Gastrocnemius medialis (tissue), 4 donors: ENCODE measurements at regions not wholly inside any gene's neighbourhood (a gene's known extent, or its start where the extent isn't known, plus 50 kb on each side); places are given as distances from the start of the nearest gene placed in this dataset.

Experiments used
- CTCF ChIP-seq, 5 experiments: fragments of 450-650 bp in 3 of 5; fragments of 200-600 bp in 2 of 5; sonication (generic) in 2 of 5; IDR thresholded peaks in 4 of 5; conservative IDR thresholded peaks in 1 of 5; 1 replicate in 4 of 5; 2 replicates in 1 of 5; pipeline ENCODE4 v1.5.1; 2016 to 2019; ENCODE audit warnings: antibody characterized with exemption in 5 of 5, mild to moderate bottlenecking in 3 of 5, moderate library complexity in 3 of 5
- POLR2A ChIP-seq, 2 donors: fragments of 450-650 bp; IDR thresholded peaks; one replicate each; pipeline ENCODE4 v1.6.1; 2017; ENCODE audit warnings: antibody characterized with exemption in 2 of 2, mild to moderate bottlenecking in 2 of 2, moderate library complexity in 2 of 2

- peak in 3 of 5 experiments; percentile 44 to 68 (median 57) for TF ChIP-seq CTCF (IDR thresholded peaks at IDR 0.05 in 4 of 5, conservative IDR thresholded peaks at IDR 0.05 in 1 of 5)
- no peak for TF ChIP-seq POLR2A (IDR thresholded peaks at IDR 0.05)
Observed at GRCh38 chr14:56491299-56492285, 88.0 kb upstream of the TMEM260 start.
